ENCODE measurements at regions not wholly inside any gene's neighbourhood (a gene's known extent, or its start where the extent isn't known, plus 50 kb on each side); places are given as distances from the start of the nearest gene placed in this dataset.
"Not testable (repeated sequence)": the region's sequence is repeated elsewhere in the genome, so short reads cannot be mapped to it uniquely, and the experiment has no call there.

GRCh38 chr4:4134368-4134767 is 92.4 kb downstream of the OTOP1 start:
- not testable (repeated sequence) for DNase-seq (ENCODE audit: low read depth in 2 of 2, low spot score in 1 of 2)

GRCh38 chr4:4136621-4137020 is 90.1 kb downstream of the OTOP1 start:
- DNase-seq (ENCODE audit: low read depth in 2 of 2, low spot score in 1 of 2): not testable (repeated sequence)

Data from stimulated activated CD8-positive, alpha-beta memory T cell treated with anti-CD3 and anti-CD28 coated beads, Interleukin-4, amount 100 ng/mL, for 4 hours (primary cell).